HL-60 (cell line): ENCODE measurements at regions not wholly inside any gene's neighbourhood (a gene's known extent, or its start where the extent isn't known, plus 50 kb on each side); places are given as distances from the start of the nearest gene placed in this dataset.

ENCODE experiments used
- DNase-seq, 2 experiments: peaks; one replicate each; pipeline ENCODE4 v3.0.0-alpha.2; 2010 to 2020; ENCODE audit warnings: low read depth in 1 of 2, low spot score in 1 of 2
- H3K27ac ChIP-seq: fragments of 250-450 bp; sonication (Bioruptor Pico); replicated peaks from 2 replicates; pipeline ENCODE4 v1.5.1; 2020; ENCODE audit warnings: mild to moderate bottlenecking, moderate library complexity
- H3K27me3 ChIP-seq: fragments of 250-450 bp; sonication (Bioruptor Pico); 2 replicates; pipeline ENCODE4 v1.5.1; 2021; ENCODE audit warnings: mild to moderate bottlenecking, moderate library complexity; ENCODE audit not compliant: insufficient read depth, poor library complexity, severe bottlenecking
- H3K4me3 ChIP-seq: replicated peaks from 2 replicates; pipeline ENCODE4 v1.5.1; 2011; ENCODE audit warnings: mild to moderate bottlenecking, control low read depth, low read length; ENCODE audit not compliant: insufficient read depth
- CTCF ChIP-seq: IDR thresholded peaks from one replicate; pipeline ENCODE4 v1.5.1; 2011; ENCODE audit warnings: low read length, control low read depth, inconsistent platforms; ENCODE audit not compliant: insufficient read depth
- GABPA ChIP-seq: IDR thresholded peaks from 2 replicates; pipeline ENCODE4 v1.6.1; 2012; ENCODE audit warnings: low read depth
- POLR2AphosphoS5 ChIP-seq: IDR thresholded peaks from 2 replicates; pipeline ENCODE4 v1.6.1; 2012; ENCODE audit warnings: low read depth
- REST ChIP-seq: IDR thresholded peaks from 2 replicates; pipeline ENCODE4 v1.6.1; 2012; ENCODE audit warnings: low read depth; ENCODE audit not compliant: insufficient replicate concordance
- SPI1 ChIP-seq: IDR thresholded peaks from 2 replicates; pipeline ENCODE4 v1.6.1; 2012; ENCODE audit warnings: low read depth, mild to moderate bottlenecking, borderline replicate concordance

- no peak for DNase-seq
- TF ChIP-seq SPI1: no peak
- no peak for TF ChIP-seq REST
- no peak for TF ChIP-seq POLR2AphosphoS5
- no peak for TF ChIP-seq GABPA
- no peak for TF ChIP-seq CTCF
- Histone ChIP-seq H3K4me3 (no peak overlapping the region), H3K27ac (no peak overlapping the region), H3K27me3 (no peaks in the 10 kb centered on the region)
Measured at GRCh38 chr15:61623746-61624145, 394.6 kb upstream of the RORA start.

- H3K4me3 ChIP-seq: no peak overlapping the region
- H3K27me3 ChIP-seq: no peaks in the 10 kb centered on the region
- DNase-seq: no peak
- TF ChIP-seq SPI1: no peak
- TF ChIP-seq POLR2AphosphoS5: no peak
- TF ChIP-seq REST: no peak
- no peak for TF ChIP-seq GABPA
- TF ChIP-seq CTCF: no peak
- H3K27ac ChIP-seq: no peak overlapping the region
Measured at GRCh38 chr15:61621865-61622264, 392.8 kb upstream of the RORA start.

GRCh38 chr15:61621146-61621545 is 392.0 kb upstream of the RORA start:
- DNase-seq: no peak
- no peak overlapping the region for H3K27ac ChIP-seq
- no peak for TF ChIP-seq SPI1
- TF ChIP-seq GABPA: no peak
- TF ChIP-seq REST: no peak
- no peak for TF ChIP-seq POLR2AphosphoS5
- TF ChIP-seq CTCF: no peak
- no peak overlapping the region for H3K4me3 ChIP-seq
- H3K27me3 ChIP-seq: no peaks in the 10 kb centered on the region
